ENCODE measurements at regions not wholly inside any gene's neighbourhood (a gene's known extent, or its start where the extent isn't known, plus 50 kb on each side); places are given as distances from the start of the nearest gene placed in this dataset.

GRCh38 chr4:183580370-183580769, 75.5 kb downstream of the ING2 start (continued):
- TF ChIP-seq E2F1 (CRISPR knock-in tag; IDR thresholded peaks at IDR 0.05) (no peak), XRCC4 (IDR thresholded peaks at IDR 0.05; ENCODE audit: extremely low read depth, insufficient read depth, insufficient read length) (no peak), ATF1 (CRISPR knock-in tag; IDR thresholded peaks at IDR 0.05) (no peak), ATF1 (tag; IDR thresholded peaks at IDR 0.05) (no peak), MBD1 (CRISPR knock-in tag; IDR thresholded peaks at IDR 0.05) (no peak), NFIX (CRISPR knock-in tag; IDR thresholded peaks at IDR 0.05; ENCODE audit: low read depth) (no peak), PPARD (CRISPR knock-in tag; IDR thresholded peaks at IDR 0.05) (no peak), RCOR1 (IDR thresholded peaks at IDR 0.05; ENCODE audit: borderline replicate concordance in 1 of 2, low read depth in 2 of 2, low read length in 2 of 2) (0 out of 4 replicates have a peak, but pooled peaks of 1 of the 2 experiments have one; percentile 10), SOX6 (IDR thresholded peaks at IDR 0.05) (peak; percentile 61; the same call in 1 of the 2 replicates), MEIS2 (IDR thresholded peaks at IDR 0.05; ENCODE audit: partially characterized antibody) (peak; percentile 48), ZNF324 (CRISPR knock-in tag; IDR thresholded peaks at IDR 0.05) (no peak), RBM25 (IDR thresholded peaks at IDR 0.05; ENCODE audit: low read depth, low read length, severe bottlenecking) (no peak), MGA (IDR thresholded peaks at IDR 0.05) (no peak), RFX1 (IDR thresholded peaks at IDR 0.05) (no peak), TAF1 (IDR thresholded peaks at IDR 0.05; ENCODE audit: control insufficient read depth, extremely low read depth, insufficient read depth, low read length, severe bottlenecking) (no peak), IRF2 (CRISPR knock-in tag; IDR thresholded peaks at IDR 0.05) (no peak)
